Stomach (tissue), 8 donors: ENCODE measurements at regions not wholly inside any gene's neighbourhood (a gene's known extent, or its start where the extent isn't known, plus 50 kb on each side); places are given as distances from the start of the nearest gene placed in this dataset.

Experiments
- DNase-seq, 2 donors: peaks; one replicate each; pipeline versions ENCODE4 v3.0.0 to v3.0.0-alpha.2; 2013 to 2019
- H3K27ac ChIP-seq, 5 donors: fragments of 200-600 bp in 4 of 5; sonication (generic) in 4 of 5; one replicate each; pipeline ENCODE4 v1.5.1; 2013 to 2019; ENCODE audit warnings: mild to moderate bottlenecking in 1 of 5, moderate library complexity in 1 of 5
- H3K27me3 ChIP-seq, 3 donors: fragments of 200-600 bp; sonication (generic); one replicate each; pipeline ENCODE4 v1.5.1; 2017 to 2019; ENCODE audit warnings: mixed run types in 1 of 3
- H3K36me3 ChIP-seq, 4 donors: fragments of 200-600 bp; sonication (generic); 1 replicate in 3 of 4; 2 replicates in 1 of 4; pipeline ENCODE4 v1.5.1; 2016 to 2019
- H3K4me1 ChIP-seq, 4 donors: fragments of 200-600 bp; sonication (generic); one replicate each; pipeline ENCODE4 v1.5.1; 2016 to 2019
- H3K4me3 ChIP-seq, 4 donors: fragments of 200-600 bp; sonication (generic) in 3 of 4; one replicate each; pipeline ENCODE4 v1.5.1; 2016 to 2019; ENCODE audit warnings: mild to moderate bottlenecking in 1 of 4
- H3K9me3 ChIP-seq, 4 donors: fragments of 200-600 bp; sonication (generic); one replicate each; pipeline ENCODE4 v1.5.1; 2016 to 2019
- CTCF ChIP-seq, 7 experiments: fragments of 450-650 bp in 4 of 7; fragments of 200-600 bp in 3 of 7; sonication (generic) in 3 of 7; IDR thresholded peaks; one replicate each; pipeline ENCODE4 v1.5.1; 2016 to 2019; ENCODE audit warnings: antibody characterized with exemption in 7 of 7, control low read depth in 2 of 7, mild to moderate bottlenecking in 1 of 7
- EP300 ChIP-seq: sonication (generic); formaldehyde crosslinking; IDR thresholded peaks from one replicate; pipeline ENCODE4 v1.6.1; 2017; ENCODE audit warnings: antibody characterized with exemption
- POLR2A ChIP-seq, 4 donors: fragments of 450-650 bp; IDR thresholded peaks; one replicate each; pipeline ENCODE4 v1.6.1; 2016; ENCODE audit warnings: antibody characterized with exemption in 4 of 4, control low read depth in 2 of 4, mild to moderate bottlenecking in 1 of 4, moderate library complexity in 1 of 4
- POLR2AphosphoS5 ChIP-seq, 3 donors: sonication (generic); formaldehyde crosslinking; IDR thresholded peaks; one replicate each; pipeline ENCODE4 v1.6.1; 2016; ENCODE audit warnings: antibody characterized with exemption in 3 of 3
- WGBS, 5 donors: extraction: QIAGEN DNeasy Blood & Tissue Kit in 3 of 5; methylation state at CpG; one replicate each; pipeline versions ENCODE4 v1.1.5 to v1.1.7; 2013 to 2018; 5-methylcytosine and 5-hydroxymethylcytosine counted together
- intact Hi-C: fragments of 100-400 bp; cut with DNase I; formaldehyde crosslinking; loops from one replicate; pipeline ENCODE4 v1.15.1; 2023; ENCODE audit warnings: low total_unique reads
- donor health status: healthy with polysubstance abuse.
- donor health status: Bipolar disorder and iron deficiency.
- donor health status: healthy.

GRCh38 chr9:120230227-120230626 lies 349.7 kb downstream of the CDK5RAP2 start:
- 73 to 89% (median 80%) methylated on average over 2 of the region's 2 CpGs for WGBS, 5 donors

GRCh38 chr9:120221844-120222243 lies 358.1 kb downstream of the CDK5RAP2 start:
- TF ChIP-seq EP300 (no peak), POLR2A (IDR thresholded peaks at IDR 0.05) (no peak), CTCF (IDR thresholded peaks at IDR 0.05) (no peak), POLR2AphosphoS5 (IDR thresholded peaks at IDR 0.05) (no peak)
- Histone ChIP-seq H3K4me3 (no peak overlapping the region), H3K36me3 (no peaks in the 10 kb centered on the region), H3K27ac (no peak overlapping the region), H3K4me1 (no peaks in the 10 kb centered on the region), H3K27me3 (no peaks in the 10 kb centered on the region), H3K9me3 (peaks cover 0 to 5% (median under 1%) of the 10 kb centered on the region in 4 donors)
- intact Hi-C loops = no loop called here
- DNase-seq = no peak
- WGBS, 5 donors = 33 to 58% (median 38%) methylated on average over 3 of the region's 3 CpGs

More at GRCh38 chr9:120230227-120230626, 349.7 kb downstream of the CDK5RAP2 start:
- intact Hi-C loops = no loop called here
- TF ChIP-seq POLR2AphosphoS5 (IDR thresholded peaks at IDR 0.05) (no peak), EP300 (no peak), POLR2A (IDR thresholded peaks at IDR 0.05) (no peak), CTCF (IDR thresholded peaks at IDR 0.05) (no peak)
- Histone ChIP-seq H3K4me1 (no peaks in the 10 kb centered on the region), H3K36me3 (no peaks in the 10 kb centered on the region), H3K27ac (no peak overlapping the region), H3K27me3 (no peaks in the 10 kb centered on the region), H3K9me3 (peaks cover 0 to 10% (median 5%) of the 10 kb centered on the region in 4 donors), H3K4me3 (no peak overlapping the region)
- no peak for DNase-seq

GRCh38 chr9:120214332-120214731 lies 365.6 kb downstream of the CDK5RAP2 start:
- no peaks in the 10 kb centered on the region for H3K9me3 ChIP-seq
- no peak for DNase-seq
- intact Hi-C loops = no loop called here
- no peak overlapping the region for H3K27ac ChIP-seq
- H3K36me3 ChIP-seq = no peaks in the 10 kb centered on the region
- no peak overlapping the region for H3K4me3 ChIP-seq
- 82 to 91% (median 88%) methylated on average over 11 of the region's 11 CpGs for WGBS, 5 donors
- no peaks in the 10 kb centered on the region for H3K4me1 ChIP-seq
- TF ChIP-seq EP300 (no peak), POLR2A (IDR thresholded peaks at IDR 0.05) (no peak), POLR2AphosphoS5 (IDR thresholded peaks at IDR 0.05) (no peak), CTCF (IDR thresholded peaks at IDR 0.05) (no peak)
- no peaks in the 10 kb centered on the region for H3K27me3 ChIP-seq

GRCh38 chr9:120212853-120213200 lies 367.1 kb downstream of the CDK5RAP2 start:
- Histone ChIP-seq H3K4me3 (no peak overlapping the region), H3K4me1 (no peaks in the 10 kb centered on the region), H3K36me3 (no peaks in the 10 kb centered on the region), H3K27ac (no peak overlapping the region), H3K9me3 (no peaks in the 10 kb centered on the region), H3K27me3 (no peaks in the 10 kb centered on the region)
- 48 to 60% (median 52%) methylated on average over 5 of the region's 5 CpGs for WGBS, 5 donors
- intact Hi-C loops = no loop called here
- no peak for DNase-seq
- TF ChIP-seq CTCF (IDR thresholded peaks at IDR 0.05) (no peak), POLR2AphosphoS5 (IDR thresholded peaks at IDR 0.05) (no peak), POLR2A (IDR thresholded peaks at IDR 0.05) (no peak), EP300 (no peak)
